ENCODE measurements at regions not wholly inside any gene's neighbourhood (a gene's known extent, or its start where the extent isn't known, plus 50 kb on each side); places are given as distances from the start of the nearest gene placed in this dataset.

DNA sequence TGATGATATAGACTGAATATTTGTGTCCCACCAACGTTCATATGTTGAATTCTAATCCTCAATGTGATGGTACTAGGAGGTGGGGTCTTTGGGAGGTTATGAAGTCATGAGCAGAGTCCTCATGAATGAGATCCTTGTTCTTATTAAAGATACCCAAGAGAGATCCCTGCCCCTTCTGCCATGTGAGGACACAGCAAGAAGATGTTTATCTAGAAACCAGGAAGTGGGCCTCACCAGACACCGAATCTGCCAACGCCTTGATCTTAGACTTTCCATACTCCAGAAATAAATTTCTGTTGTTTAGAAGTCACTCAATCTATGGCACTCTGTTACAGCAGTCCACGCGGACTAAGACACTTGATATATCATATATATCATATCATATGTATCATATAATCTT lies 67.7 kb upstream of the GCM1 start:
- DNase-seq: peak; percentile 37

DNA sequence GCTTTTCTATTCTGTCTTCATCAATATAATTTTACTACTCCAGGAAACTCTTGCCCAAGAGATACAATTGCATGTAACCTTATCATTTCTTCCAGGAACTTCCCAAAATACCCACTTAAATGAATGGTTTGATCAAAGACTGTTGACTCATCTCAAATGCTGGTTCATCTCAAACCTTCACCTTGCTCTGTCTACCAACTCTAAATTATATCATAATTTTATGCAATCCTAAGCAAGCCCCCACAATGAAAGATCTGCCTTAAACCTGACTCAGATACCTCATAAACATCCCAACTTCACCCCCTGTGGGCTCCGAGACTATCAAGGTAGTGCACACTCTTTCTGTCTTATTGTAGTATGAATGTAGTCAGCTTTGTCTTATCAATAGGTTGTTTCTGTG lies 65.5 kb upstream of the GCM1 start:
- no peak for DNase-seq

GRCh38 chr6:53210811-53211210 lies 62.2 kb upstream of the GCM1 start:
- DNase-seq: no peak

GRCh38 chr6:53209681-53210080 lies 61.0 kb upstream of the GCM1 start:
- DNase-seq: no peak

- DNase-seq: no peak
Observed at GRCh38 chr6:53205778-53206177, 57.1 kb upstream of the GCM1 start.

- no peak for DNase-seq
Observed at GRCh38 chr6:53203483-53203882, 54.8 kb upstream of the GCM1 start.

DNA sequence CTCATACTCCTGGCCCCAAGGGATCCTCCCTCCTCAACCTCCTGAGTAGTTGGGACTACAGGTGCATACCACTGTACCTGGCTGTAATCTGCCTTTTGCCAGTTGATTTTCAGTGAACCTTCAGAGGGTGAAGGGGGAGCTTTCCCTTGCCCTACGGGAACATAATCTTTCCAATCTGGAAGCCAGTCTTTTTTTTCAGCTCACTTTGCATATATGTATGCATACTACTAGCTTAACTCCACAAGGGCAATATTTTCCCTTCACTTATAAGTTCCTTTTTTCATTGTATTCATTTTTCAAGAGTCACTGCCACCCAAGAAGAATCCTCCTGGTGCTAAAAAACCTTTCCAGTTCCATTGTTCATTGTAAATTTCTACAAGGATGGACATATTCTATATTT lies 53.4 kb upstream of the GCM1 start:
- DNase-seq: no peak

- no peak for DNase-seq
Observed at GRCh38 chr6:53201270-53201669, 52.6 kb upstream of the GCM1 start.

GRCh38 chr6:53199765-53200164 lies 51.1 kb upstream of the GCM1 start:
- DNase-seq: no peak

GRCh38 chr6:53199156-53199555 lies 50.5 kb upstream of the GCM1 start:
- peak; percentile 47 for DNase-seq

Measured in CD4-positive, alpha-beta T cell treated with Interleukin-15 for 1 hour (primary cell).